Mammary epithelial cell (primary cell): ENCODE measurements at regions not wholly inside any gene's neighbourhood (a gene's known extent, or its start where the extent isn't known, plus 50 kb on each side); places are given as distances from the start of the nearest gene placed in this dataset.

Source experiments
- CTCF ChIP-seq, 2 donors: IDR thresholded peaks in 1 of 2; conservative IDR thresholded peaks in 1 of 2; 2 replicates each; pipeline ENCODE4 v1.5.1; 2011 to 2012; ENCODE audit warnings: inconsistent platforms in 2 of 2, low read length in 2 of 2, mild to moderate bottlenecking in 2 of 2, control low read depth in 1 of 2, low read depth in 1 of 2; ENCODE audit not compliant: insufficient read depth in 1 of 2; ENCODE audit errors: extremely low read depth in 1 of 2
- EZH2 ChIP-seq: IDR thresholded peaks from 2 replicates; pipeline ENCODE4 v1.6.1; 2012; ENCODE audit warnings: low read length, inconsistent platforms, borderline replicate concordance

DNA sequence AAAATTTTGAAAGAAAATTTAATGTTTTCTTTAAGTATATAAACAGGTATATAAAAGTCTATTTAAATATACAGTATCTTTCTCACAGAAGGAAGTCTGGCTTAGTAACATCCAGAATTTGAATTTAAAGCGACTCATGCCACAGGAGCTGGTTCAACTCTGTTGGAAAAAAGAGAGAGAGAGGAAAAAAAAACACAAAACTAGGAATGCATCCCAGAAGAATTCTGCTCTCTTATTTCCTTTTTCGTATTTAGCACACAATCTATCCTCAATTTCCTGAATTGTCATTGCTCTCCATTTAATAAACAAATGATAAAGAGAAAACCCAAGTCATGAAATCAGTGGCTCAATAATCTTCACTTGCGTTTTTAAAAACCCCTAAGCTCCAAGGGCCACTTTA is 107.5 kb upstream of the SCAF8 start:
- no peak for TF ChIP-seq CTCF (conservative IDR thresholded peaks at IDR 0.05 in 1 of 2, IDR thresholded peaks at IDR 0.05 in 1 of 2; ENCODE audit: extremely low read depth in 1 of 2, insufficient read depth in 1 of 2, low read depth in 1 of 2, low read length in 2 of 2)
- no peak for TF ChIP-seq EZH2
